ENCODE measurements at regions not wholly inside any gene's neighbourhood (a gene's known extent, or its start where the extent isn't known, plus 50 kb on each side); places are given as distances from the start of the nearest gene placed in this dataset.

DNA sequence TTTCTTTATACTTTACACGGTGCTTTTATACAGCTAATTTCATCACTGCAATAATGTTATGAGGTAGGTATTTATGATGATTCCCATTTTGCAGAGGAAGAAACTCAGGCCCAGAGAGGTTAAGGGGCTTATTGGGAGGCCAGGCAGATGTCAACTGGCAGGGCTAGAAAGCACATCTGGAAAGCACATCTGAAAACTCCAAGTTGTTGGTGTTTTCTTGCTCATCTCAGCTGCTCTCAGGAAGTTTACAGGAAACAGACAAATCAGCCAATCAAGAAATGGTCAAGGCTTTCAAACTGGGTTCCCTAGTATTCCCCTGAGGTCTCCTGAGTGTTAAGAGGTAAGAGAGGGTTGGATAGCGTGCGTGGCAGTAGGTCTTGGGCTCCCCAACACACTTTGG, 124.1 kb upstream of the MED13L start:
- H3K36me3 ChIP-seq (ENCODE audit: control insufficient read depth in 2 of 2, insufficient read depth in 2 of 2, low read length in 2 of 2) = no peaks in the 10 kb centered on the region
- no peak overlapping the region for H3K4me3 ChIP-seq (ENCODE audit: low read length in 2 of 2)
- H3K27ac ChIP-seq (ENCODE audit: low read depth in 2 of 2, low read length in 2 of 2) = no peak overlapping the region

DNA sequence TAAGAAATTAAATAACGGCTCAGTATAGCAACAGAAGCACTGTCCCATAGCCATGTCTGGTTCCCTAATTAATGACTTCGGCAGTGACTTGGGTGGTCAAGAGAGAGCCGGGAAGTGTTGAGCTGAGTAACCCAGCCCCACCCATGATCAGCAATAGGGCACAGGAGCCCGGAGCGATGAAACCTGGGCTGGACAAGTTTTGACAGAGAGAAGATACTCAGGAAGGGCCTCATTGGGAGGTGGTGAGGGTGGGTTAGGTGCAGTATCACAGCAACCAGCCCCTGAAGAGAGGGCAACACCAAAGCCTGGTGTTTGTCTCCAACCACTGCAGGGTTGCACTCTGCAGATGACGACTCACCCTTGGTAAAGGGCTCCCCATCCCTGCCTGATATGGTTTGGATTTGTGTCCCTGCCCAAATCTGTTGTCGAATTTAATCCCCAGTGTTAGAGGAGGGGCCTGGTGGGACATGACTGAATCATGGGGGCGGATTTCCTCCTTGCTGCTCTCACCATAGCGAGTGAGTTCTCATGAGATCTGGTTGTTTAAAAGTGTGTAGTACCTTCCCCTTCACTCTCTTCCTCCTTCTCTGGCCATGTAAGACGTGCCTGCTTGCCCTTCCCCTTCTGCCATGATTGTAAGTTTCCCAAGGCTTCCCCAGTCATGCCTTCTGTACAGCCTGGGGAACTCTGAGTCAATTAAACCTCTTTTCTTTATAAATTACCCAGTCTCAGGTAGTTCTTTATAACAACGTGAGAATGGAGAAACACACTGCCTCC, 124.9 kb upstream of the MED13L start:
- no peaks in the 10 kb centered on the region for H3K27me3 ChIP-seq (ENCODE audit: control insufficient read depth in 2 of 2, insufficient read depth in 2 of 2, low read length in 2 of 2)
- no peaks in the 10 kb centered on the region for H3K9me3 ChIP-seq (ENCODE audit: control insufficient read depth in 2 of 2, low read length in 2 of 2)
- no peak overlapping the region for H3K9ac ChIP-seq (ENCODE audit: low read depth in 1 of 2, low read length in 2 of 2)
- H3K27ac ChIP-seq (ENCODE audit: low read depth in 2 of 2, low read length in 2 of 2) = no peak overlapping the region
- no peaks in the 10 kb centered on the region for H3K36me3 ChIP-seq (ENCODE audit: control insufficient read depth in 2 of 2, insufficient read depth in 2 of 2, low read length in 2 of 2)
- H3K4me1 ChIP-seq (ENCODE audit: control insufficient read depth in 2 of 2, insufficient read depth in 2 of 2, low read length in 2 of 2) = no peaks in the 10 kb centered on the region
- H3K4me3 ChIP-seq (ENCODE audit: low read length in 2 of 2) = no peak overlapping the region

More for the DNA sequence above, 124.1 kb upstream of the MED13L start:
- Histone ChIP-seq H3K27me3 (ENCODE audit: control insufficient read depth in 2 of 2, insufficient read depth in 2 of 2, low read length in 2 of 2) (no peaks in the 10 kb centered on the region), H3K4me1 (ENCODE audit: control insufficient read depth in 2 of 2, insufficient read depth in 2 of 2, low read length in 2 of 2) (no peaks in the 10 kb centered on the region), H3K9ac (ENCODE audit: low read depth in 1 of 2, low read length in 2 of 2) (no peak overlapping the region), H3K9me3 (ENCODE audit: control insufficient read depth in 2 of 2, low read length in 2 of 2) (no peaks in the 10 kb centered on the region)

DNA sequence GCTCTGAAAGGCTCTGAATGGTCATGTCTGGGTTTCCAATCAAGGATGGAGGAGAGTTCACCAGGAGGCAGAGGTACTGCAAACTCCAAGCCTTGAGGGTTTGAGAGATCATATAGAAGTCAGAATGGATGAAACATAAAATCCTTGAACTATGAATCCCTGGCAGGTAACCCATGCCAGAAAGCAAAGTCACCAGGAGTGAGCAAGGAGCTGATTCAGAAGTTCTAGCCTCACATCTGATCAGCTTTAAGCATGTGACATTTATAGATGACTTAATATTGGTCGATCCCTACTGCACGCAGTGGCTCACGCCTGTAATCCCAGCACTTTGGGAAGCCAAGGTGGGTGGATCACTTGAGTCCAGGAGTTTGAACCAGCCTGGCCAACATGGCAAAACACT, 126.1 kb upstream of the MED13L start:
- H3K4me1 ChIP-seq (ENCODE audit: control insufficient read depth in 2 of 2, insufficient read depth in 2 of 2, low read length in 2 of 2) = no peaks in the 10 kb centered on the region

DNA sequence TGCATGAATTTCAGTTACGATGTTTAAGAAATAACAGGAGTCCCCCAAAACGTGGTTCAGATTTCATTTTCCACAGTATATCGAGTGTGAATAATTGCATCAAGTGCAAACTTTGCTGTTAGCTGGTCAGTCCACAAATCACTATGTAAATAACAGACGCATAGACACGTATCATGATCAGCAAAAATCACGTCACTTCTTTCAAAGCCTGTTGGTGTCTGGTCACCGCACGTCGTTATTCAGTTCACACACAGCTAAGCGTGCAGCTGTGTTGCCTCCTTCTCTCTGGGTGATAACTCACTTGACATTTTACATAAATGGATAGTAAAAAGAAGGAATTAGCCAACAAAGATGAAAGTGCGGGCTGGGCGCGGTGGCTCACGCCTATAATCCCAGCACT, 126.8 kb upstream of the MED13L start:
- Histone ChIP-seq H3K4me1 (ENCODE audit: control insufficient read depth in 2 of 2, insufficient read depth in 2 of 2, low read length in 2 of 2) (no peaks in the 10 kb centered on the region), H3K9ac (ENCODE audit: low read depth in 1 of 2, low read length in 2 of 2) (no peak overlapping the region), H3K27ac (ENCODE audit: low read depth in 2 of 2, low read length in 2 of 2) (no peak overlapping the region), H3K4me3 (ENCODE audit: low read length in 2 of 2) (no peak overlapping the region), H3K9me3 (ENCODE audit: control insufficient read depth in 2 of 2, low read length in 2 of 2) (no peaks in the 10 kb centered on the region), H3K36me3 (ENCODE audit: control insufficient read depth in 2 of 2, insufficient read depth in 2 of 2, low read length in 2 of 2) (no peaks in the 10 kb centered on the region), H3K27me3 (ENCODE audit: control insufficient read depth in 2 of 2, insufficient read depth in 2 of 2, low read length in 2 of 2) (no peaks in the 10 kb centered on the region)

More for the DNA sequence above, 126.1 kb upstream of the MED13L start:
- Histone ChIP-seq H3K36me3 (ENCODE audit: control insufficient read depth in 2 of 2, insufficient read depth in 2 of 2, low read length in 2 of 2) (no peaks in the 10 kb centered on the region), H3K27ac (ENCODE audit: low read depth in 2 of 2, low read length in 2 of 2) (no peak overlapping the region), H3K9ac (ENCODE audit: low read depth in 1 of 2, low read length in 2 of 2) (no peak overlapping the region), H3K4me3 (ENCODE audit: low read length in 2 of 2) (no peak overlapping the region), H3K9me3 (ENCODE audit: control insufficient read depth in 2 of 2, low read length in 2 of 2) (no peaks in the 10 kb centered on the region), H3K27me3 (ENCODE audit: control insufficient read depth in 2 of 2, insufficient read depth in 2 of 2, low read length in 2 of 2) (no peaks in the 10 kb centered on the region)

DNA sequence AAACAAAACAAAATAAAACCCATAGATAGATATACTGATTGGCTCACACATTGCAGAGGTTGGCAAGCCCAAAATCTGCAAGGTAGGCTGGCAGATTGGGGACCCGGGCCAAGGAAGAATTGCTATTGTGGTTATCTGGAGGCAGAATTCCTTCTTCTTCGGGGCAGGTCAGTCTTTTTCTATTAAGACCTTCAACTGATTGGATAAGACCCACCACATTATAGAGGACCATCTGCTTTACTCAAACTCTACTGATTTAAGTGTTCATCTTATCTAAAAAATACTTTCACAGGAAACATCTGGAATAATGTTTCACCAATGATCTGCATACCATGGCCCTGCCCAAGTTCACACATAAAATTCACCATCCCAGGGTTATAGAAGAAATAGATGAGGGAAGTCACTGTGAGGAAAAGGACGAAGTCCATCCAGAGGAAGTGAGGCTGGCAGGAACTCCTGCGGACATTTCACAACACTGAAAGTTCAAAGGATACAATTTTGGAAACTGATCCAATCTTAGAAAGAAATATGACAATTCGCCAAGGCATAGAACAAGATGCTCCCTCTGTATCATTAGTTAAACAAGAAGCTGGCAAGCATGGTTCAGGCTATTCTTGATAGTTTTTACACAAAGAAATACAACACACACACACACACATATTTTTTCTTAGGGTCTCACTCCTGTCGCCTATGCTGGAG, 127.6 kb upstream of the MED13L start:
- H3K9ac ChIP-seq (ENCODE audit: low read depth in 1 of 2, low read length in 2 of 2) = no peak overlapping the region
- H3K4me1 ChIP-seq (ENCODE audit: control insufficient read depth in 2 of 2, insufficient read depth in 2 of 2, low read length in 2 of 2) = no peaks in the 10 kb centered on the region
- no peak overlapping the region for H3K27ac ChIP-seq (ENCODE audit: low read depth in 2 of 2, low read length in 2 of 2)

DNA sequence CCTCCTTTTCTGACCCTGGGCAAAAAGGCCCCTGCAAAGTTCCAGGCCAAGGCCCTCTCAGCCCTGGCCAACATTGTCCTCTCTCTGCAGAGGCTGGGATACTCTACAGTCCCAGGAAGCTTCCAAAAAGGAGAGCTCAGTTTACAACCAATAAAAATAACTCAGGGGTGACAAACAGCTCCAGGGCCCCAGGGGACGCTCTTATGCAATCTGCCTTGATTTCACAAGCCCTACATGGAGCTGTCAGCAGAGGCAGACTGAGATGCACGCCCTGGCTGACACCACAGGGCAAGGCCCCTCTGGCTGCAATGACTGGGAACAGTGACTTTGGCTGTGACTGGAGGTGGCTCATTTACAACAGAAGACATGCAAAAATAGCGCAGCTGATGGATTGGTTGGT, 129.0 kb upstream of the MED13L start:
- Histone ChIP-seq H3K9ac (ENCODE audit: low read depth in 1 of 2, low read length in 2 of 2) (no peak overlapping the region), H3K4me3 (ENCODE audit: low read length in 2 of 2) (no peak overlapping the region), H3K9me3 (ENCODE audit: control insufficient read depth in 2 of 2, low read length in 2 of 2) (no peaks in the 10 kb centered on the region), H3K27ac (ENCODE audit: low read depth in 2 of 2, low read length in 2 of 2) (no peak overlapping the region), H3K36me3 (ENCODE audit: control insufficient read depth in 2 of 2, insufficient read depth in 2 of 2, low read length in 2 of 2) (no peaks in the 10 kb centered on the region), H3K4me1 (ENCODE audit: control insufficient read depth in 2 of 2, insufficient read depth in 2 of 2, low read length in 2 of 2) (no peaks in the 10 kb centered on the region), H3K27me3 (ENCODE audit: control insufficient read depth in 2 of 2, insufficient read depth in 2 of 2, low read length in 2 of 2) (no peaks in the 10 kb centered on the region)

More for the DNA sequence above, 127.6 kb upstream of the MED13L start:
- H3K4me3 ChIP-seq (ENCODE audit: low read length in 2 of 2) = no peak overlapping the region
- H3K27me3 ChIP-seq (ENCODE audit: control insufficient read depth in 2 of 2, insufficient read depth in 2 of 2, low read length in 2 of 2) = no peaks in the 10 kb centered on the region
- H3K9me3 ChIP-seq (ENCODE audit: control insufficient read depth in 2 of 2, low read length in 2 of 2) = no peaks in the 10 kb centered on the region
- no peaks in the 10 kb centered on the region for H3K36me3 ChIP-seq (ENCODE audit: control insufficient read depth in 2 of 2, insufficient read depth in 2 of 2, low read length in 2 of 2)

DNA sequence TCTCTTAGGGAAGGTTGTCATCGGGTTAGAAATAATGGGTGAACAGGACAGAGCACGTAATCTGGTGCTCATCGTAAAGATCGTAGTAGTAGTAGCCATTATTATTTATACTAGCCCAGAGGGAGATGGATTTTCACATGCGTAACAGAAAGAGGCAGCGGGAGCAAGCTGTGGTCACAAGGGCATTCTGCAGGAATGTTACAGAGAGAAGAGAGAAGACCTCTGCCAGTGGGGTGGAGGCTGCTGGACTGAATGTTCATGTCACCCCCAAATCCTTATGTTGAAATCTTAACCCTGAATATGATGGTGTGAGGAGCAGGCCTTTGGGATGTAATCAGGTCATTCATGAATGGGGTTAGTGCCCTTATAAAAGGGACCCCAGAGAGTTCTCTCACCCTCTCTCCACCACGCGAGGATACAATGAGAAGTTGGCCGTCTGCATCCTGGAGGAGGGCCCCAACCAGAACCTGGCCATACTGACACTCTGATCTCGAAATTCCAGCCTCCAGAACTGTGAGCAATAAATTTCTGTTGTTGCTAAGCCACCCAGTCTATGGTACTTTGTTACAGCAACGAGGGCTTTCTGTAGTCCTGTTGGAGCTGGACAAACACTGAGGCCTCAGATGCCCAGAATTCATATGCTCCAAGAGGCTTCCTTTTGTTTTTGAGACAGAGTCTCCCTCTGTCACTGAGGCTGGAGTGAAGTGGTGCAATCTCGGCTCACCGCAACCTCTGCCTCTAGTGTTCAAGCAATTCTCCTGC, 131.2 kb upstream of the MED13L start:
- no peaks in the 10 kb centered on the region for H3K27me3 ChIP-seq (ENCODE audit: control insufficient read depth in 2 of 2, insufficient read depth in 2 of 2, low read length in 2 of 2)

DNA sequence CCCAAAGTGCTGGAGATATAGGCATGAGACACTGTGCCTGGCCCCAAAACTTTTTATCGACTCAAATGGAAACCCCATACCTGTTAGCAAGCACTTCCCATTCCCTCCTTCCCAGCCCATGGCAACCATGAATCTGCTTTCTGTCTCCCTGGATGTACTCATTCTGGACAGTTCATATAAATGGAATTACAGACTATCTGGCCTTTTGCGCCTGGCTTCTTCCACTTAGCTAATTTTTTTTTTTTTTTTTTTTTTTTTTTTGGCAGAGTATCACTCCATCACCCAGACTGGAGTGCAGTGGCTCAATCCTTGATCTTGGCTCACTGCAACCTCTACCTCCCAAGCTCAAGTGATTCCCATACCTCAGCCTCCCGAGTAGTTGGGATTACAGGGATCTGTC, 134.5 kb upstream of the MED13L start:
- Histone ChIP-seq H3K9me3 (ENCODE audit: control insufficient read depth in 2 of 2, low read length in 2 of 2) (no peaks in the 10 kb centered on the region), H3K4me3 (ENCODE audit: low read length in 2 of 2) (no peak overlapping the region), H3K27me3 (ENCODE audit: control insufficient read depth in 2 of 2, insufficient read depth in 2 of 2, low read length in 2 of 2) (no peaks in the 10 kb centered on the region), H3K4me1 (ENCODE audit: control insufficient read depth in 2 of 2, insufficient read depth in 2 of 2, low read length in 2 of 2) (no peaks in the 10 kb centered on the region), H3K27ac (ENCODE audit: low read depth in 2 of 2, low read length in 2 of 2) (no peak overlapping the region), H3K36me3 (ENCODE audit: control insufficient read depth in 2 of 2, insufficient read depth in 2 of 2, low read length in 2 of 2) (no peaks in the 10 kb centered on the region), H3K9ac (ENCODE audit: low read depth in 1 of 2, low read length in 2 of 2) (no peak overlapping the region)

More for the DNA sequence above, 131.2 kb upstream of the MED13L start:
- Histone ChIP-seq H3K27ac (ENCODE audit: low read depth in 2 of 2, low read length in 2 of 2) (no peak overlapping the region), H3K36me3 (ENCODE audit: control insufficient read depth in 2 of 2, insufficient read depth in 2 of 2, low read length in 2 of 2) (no peaks in the 10 kb centered on the region), H3K9me3 (ENCODE audit: control insufficient read depth in 2 of 2, low read length in 2 of 2) (no peaks in the 10 kb centered on the region), H3K9ac (ENCODE audit: low read depth in 1 of 2, low read length in 2 of 2) (no peak overlapping the region), H3K4me3 (ENCODE audit: low read length in 2 of 2) (no peak overlapping the region), H3K4me1 (ENCODE audit: control insufficient read depth in 2 of 2, insufficient read depth in 2 of 2, low read length in 2 of 2) (no peaks in the 10 kb centered on the region)

DNA sequence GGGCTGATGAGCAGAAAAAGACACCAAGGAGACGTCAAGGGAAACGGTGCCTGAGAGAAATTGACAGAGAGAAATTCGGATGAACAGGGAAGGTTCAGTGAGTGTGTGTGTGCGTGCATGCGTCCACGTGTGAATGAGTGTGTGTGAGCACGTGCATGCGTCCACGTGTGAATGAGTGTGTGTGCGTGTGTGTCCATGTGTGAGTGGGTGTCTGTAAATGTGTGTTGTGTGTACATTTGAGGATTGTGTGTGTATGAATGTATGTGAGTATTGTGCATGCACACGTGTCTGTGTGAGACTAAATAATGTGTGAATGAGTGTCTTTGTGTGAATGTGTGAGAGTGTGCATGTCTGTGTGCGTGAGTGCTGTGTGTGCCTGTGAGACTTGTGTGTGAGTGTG, 137.4 kb upstream of the MED13L start:
- Histone ChIP-seq H3K9ac (ENCODE audit: low read depth in 1 of 2, low read length in 2 of 2) (no peak overlapping the region), H3K36me3 (ENCODE audit: control insufficient read depth in 2 of 2, insufficient read depth in 2 of 2, low read length in 2 of 2) (no peaks in the 10 kb centered on the region), H3K9me3 (ENCODE audit: control insufficient read depth in 2 of 2, low read length in 2 of 2) (no peaks in the 10 kb centered on the region), H3K27ac (ENCODE audit: low read depth in 2 of 2, low read length in 2 of 2) (no peak overlapping the region), H3K4me3 (ENCODE audit: low read length in 2 of 2) (no peak overlapping the region), H3K27me3 (ENCODE audit: control insufficient read depth in 2 of 2, insufficient read depth in 2 of 2, low read length in 2 of 2) (no peaks in the 10 kb centered on the region), H3K4me1 (ENCODE audit: control insufficient read depth in 2 of 2, insufficient read depth in 2 of 2, low read length in 2 of 2) (no peaks in the 10 kb centered on the region)
